Smooth muscle cell (in vitro differentiated cells): ENCODE measurements at regions not wholly inside any gene's neighbourhood (a gene's known extent, or its start where the extent isn't known, plus 50 kb on each side); places are given as distances from the start of the nearest gene placed in this dataset.

Source experiments
- DNase-seq: peaks from one replicate; lab custom pipeline; 2025; ENCODE audit not compliant: unreplicated experiment; lab: John Stamatoyannopoulos, UW
- H2AFZ ChIP-seq: fragments of 200-600 bp; sonication (generic); 2 replicates; pipeline ENCODE4 v1.6.0; 2016; ENCODE audit warnings: antibody characterized with exemption, low read depth, mild to moderate bottlenecking
- H3F3A ChIP-seq: fragments of 200-600 bp; sonication (generic); 2 replicates; pipeline ENCODE4 v1.6.0; 2017; ENCODE audit warnings: antibody characterized with exemption, low read depth
- H3K27ac ChIP-seq: fragments of 200-600 bp; sonication (generic); 2 replicates; pipeline ENCODE4 v1.5.1; 2016; ENCODE audit warnings: low read depth, mild to moderate bottlenecking
- H3K27me3 ChIP-seq: fragments of 200-600 bp; sonication (generic); 2 replicates; pipeline ENCODE4 v1.6.1; 2016; ENCODE audit warnings: low read depth, mild to moderate bottlenecking
- H3K36me3 ChIP-seq: fragments of 200-600 bp; sonication (generic); 2 replicates; pipeline ENCODE4 v1.5.1; 2016; ENCODE audit warnings: low read depth
- H3K4me1 ChIP-seq: fragments of 200-600 bp; sonication (generic); 2 replicates; pipeline ENCODE4 v1.5.1; 2016; ENCODE audit warnings: low read depth
- H3K4me2 ChIP-seq: fragments of 200-600 bp; sonication (generic); 2 replicates; pipeline ENCODE4 v1.6.0; 2016; ENCODE audit warnings: mild to moderate bottlenecking
- H3K4me3 ChIP-seq: fragments of 200-600 bp; sonication (generic); 2 replicates; pipeline ENCODE4 v1.5.1; 2016; ENCODE audit warnings: mild to moderate bottlenecking
- H3K79me2 ChIP-seq: fragments of 200-600 bp; sonication (generic); 2 replicates; pipeline ENCODE4 v1.6.0; 2016; ENCODE audit warnings: low read depth, mild to moderate bottlenecking
- H3K9ac ChIP-seq: fragments of 200-600 bp; sonication (generic); 2 replicates; pipeline ENCODE4 v1.6.0; 2016; ENCODE audit warnings: low read depth
- H3K9me3 ChIP-seq: fragments of 200-600 bp; sonication (generic); replicated peaks from 2 replicates; pipeline ENCODE4 v1.5.1; 2016; ENCODE audit warnings: low read depth
- H4K20me1 ChIP-seq: fragments of 200-600 bp; sonication (generic); 2 replicates; pipeline ENCODE4 v1.6.0; 2016; ENCODE audit warnings: low read depth
- CTCF ChIP-seq: fragments of 200-600 bp; sonication (generic); IDR thresholded peaks from 2 replicates; pipeline ENCODE4 v1.5.1; 2017; ENCODE audit warnings: borderline replicate concordance, mild to moderate bottlenecking, antibody characterized with exemption; ENCODE audit not compliant: insufficient read depth, poor library complexity, severe bottlenecking
- WGBS: methylation state at CpG from one replicate; pipeline ENCODE4 v1.1.7; 2016; ENCODE audit warnings: low lambda C conversion rate; 5-methylcytosine and 5-hydroxymethylcytosine counted together

- TF ChIP-seq CTCF: no peak
- WGBS: 97% methylated on average over 14 of the region's 15 CpGs
- H3K4me2 ChIP-seq: no peak overlapping the region
- H3K27ac ChIP-seq: no peak overlapping the region
- no peak overlapping the region for H2AFZ ChIP-seq
- H3K9me3 ChIP-seq: no peaks in the 10 kb centered on the region
- no peak for DNase-seq
- H4K20me1 ChIP-seq: no peaks in the 10 kb centered on the region
- no peaks in the 10 kb centered on the region for H3K27me3 ChIP-seq
- H3K4me3 ChIP-seq: no peak overlapping the region
- H3K36me3 ChIP-seq: no peaks in the 10 kb centered on the region
- H3K79me2 ChIP-seq: no peaks in the 10 kb centered on the region
- H3F3A ChIP-seq: no peaks in the 10 kb centered on the region
- no peak overlapping the region for H3K9ac ChIP-seq
- no peaks in the 10 kb centered on the region for H3K4me1 ChIP-seq
These were observed 160.7 kb upstream of the C1orf21 start for GRCh38 chr1:184226100-184226487.

GRCh38 chr1:184228558-184228957 is 158.3 kb upstream of the C1orf21 start:
- no peaks in the 10 kb centered on the region for H3F3A ChIP-seq
- H3K9ac ChIP-seq: no peak overlapping the region
- H3K4me3 ChIP-seq: no peak overlapping the region
- 100% methylated on average over 2 of the region's 2 CpGs for WGBS
- no peaks in the 10 kb centered on the region for H4K20me1 ChIP-seq
- TF ChIP-seq CTCF: no peak
- no peaks in the 10 kb centered on the region for H3K9me3 ChIP-seq
- no peak for DNase-seq
- no peaks in the 10 kb centered on the region for H3K36me3 ChIP-seq
- H2AFZ ChIP-seq: no peak overlapping the region
- no peaks in the 10 kb centered on the region for H3K27me3 ChIP-seq
- no peak overlapping the region for H3K27ac ChIP-seq
- H3K4me2 ChIP-seq: no peak overlapping the region
- no peaks in the 10 kb centered on the region for H3K4me1 ChIP-seq
- H3K79me2 ChIP-seq: no peaks in the 10 kb centered on the region

- no peaks in the 10 kb centered on the region for H3K79me2 ChIP-seq
- H3K9me3 ChIP-seq: no peaks in the 10 kb centered on the region
- no peak overlapping the region for H3K9ac ChIP-seq
- DNase-seq: no peak
- no peaks in the 10 kb centered on the region for H3F3A ChIP-seq
- H4K20me1 ChIP-seq: no peaks in the 10 kb centered on the region
- 62% methylated on average over 4 of the region's 4 CpGs for WGBS
- no peaks in the 10 kb centered on the region for H3K36me3 ChIP-seq
- H2AFZ ChIP-seq: no peak overlapping the region
- H3K27me3 ChIP-seq: no peaks in the 10 kb centered on the region
- no peak overlapping the region for H3K4me3 ChIP-seq
- H3K4me1 ChIP-seq: peaks cover under 1% of the 10 kb centered on the region
- TF ChIP-seq CTCF: no peak
- H3K27ac ChIP-seq: no peak overlapping the region
- no peak overlapping the region for H3K4me2 ChIP-seq
These were observed 149.2 kb upstream of the C1orf21 start for GRCh38 chr1:184237588-184237987.

GRCh38 chr1:184241446-184241845 is 145.4 kb upstream of the C1orf21 start:
- Histone ChIP-seq H4K20me1 (no peaks in the 10 kb centered on the region), H3K4me1 (peaks cover 11% of the 10 kb centered on the region), H3F3A (peaks cover 6% of the 10 kb centered on the region), H3K4me2 (no peak overlapping the region), H3K4me3 (no peak overlapping the region), H3K27me3 (no peaks in the 10 kb centered on the region), H3K36me3 (no peaks in the 10 kb centered on the region), H3K79me2 (no peaks in the 10 kb centered on the region), H3K9ac (no peak overlapping the region), H3K9me3 (no peaks in the 10 kb centered on the region), H2AFZ (no peak overlapping the region), H3K27ac (no peak overlapping the region)
- no peak for TF ChIP-seq CTCF
- DNase-seq: no peak
- 47% methylated on average over 2 of the region's 2 CpGs for WGBS
